Upper lobe of left lung (tissue), 4 donors: ENCODE measurements at regions not wholly inside any gene's neighbourhood (a gene's known extent, or its start where the extent isn't known, plus 50 kb on each side); places are given as distances from the start of the nearest gene placed in this dataset.

Source experiments
- CTCF ChIP-seq, 6 experiments: fragments of 450-650 bp in 4 of 6; fragments of 200-600 bp in 2 of 6; sonication (generic) in 2 of 6; IDR thresholded peaks; one replicate each; pipeline ENCODE4 v1.5.1; 2016 to 2019; ENCODE audit warnings: antibody characterized with exemption in 6 of 6
- EP300 ChIP-seq, 4 donors: sonication (generic); formaldehyde crosslinking; IDR thresholded peaks; one replicate each; pipeline ENCODE4 v1.5.1; 2017; ENCODE audit warnings: antibody characterized with exemption in 4 of 4, control low read depth in 2 of 4
- POLR2A ChIP-seq, 4 donors: fragments of 450-650 bp; IDR thresholded peaks; one replicate each; pipeline ENCODE4 v1.5.1; 2016 to 2017; ENCODE audit warnings: antibody characterized with exemption in 4 of 4, mild to moderate bottlenecking in 2 of 4
- POLR2AphosphoS5 ChIP-seq, 2 donors: sonication (generic); formaldehyde crosslinking; IDR thresholded peaks; one replicate each; pipeline ENCODE4 v1.5.1; 2017; ENCODE audit warnings: antibody characterized with exemption in 2 of 2

GRCh38 chr16:86789621-86790051 is 211.3 kb downstream of the FOXL1 start:
- TF ChIP-seq CTCF (IDR thresholded peaks at IDR 0.05) = no peak
- TF ChIP-seq EP300 (IDR thresholded peaks at IDR 0.05) = no peak
- TF ChIP-seq POLR2AphosphoS5 (IDR thresholded peaks at IDR 0.05) = no peak
- no peak for TF ChIP-seq POLR2A (IDR thresholded peaks at IDR 0.05)
